ENCODE measurements at regions not wholly inside any gene's neighbourhood (a gene's known extent, or its start where the extent isn't known, plus 50 kb on each side); places are given as distances from the start of the nearest gene placed in this dataset.
"Not testable (repeated sequence)": the region's sequence is repeated elsewhere in the genome, so short reads cannot be mapped to it uniquely, and the experiment has no call there.

GRCh38 chr12:107207931-107208525, 114.7 kb upstream of the CRY1 start:
- no peak overlapping the region for H3K9ac ChIP-seq (ENCODE audit: low read length)
- H3K4me3 ChIP-seq (ENCODE audit: insufficient read depth, low read length, poor library complexity, severe bottlenecking), result no peak overlapping the region
- H3K9me3 ChIP-seq (ENCODE audit: insufficient read depth, low read length), result no peaks in the 10 kb centered on the region
- H3K27ac ChIP-seq (ENCODE audit: low read depth, low read length), result no peak overlapping the region
- H3K9me2 ChIP-seq (replicated peaks; ENCODE audit: insufficient read depth, low read length), result no peaks in the 10 kb centered on the region
- H4K20me1 ChIP-seq (ENCODE audit: low read depth, low read length), result no peaks in the 10 kb centered on the region
- no peaks in the 10 kb centered on the region for H3F3A ChIP-seq (ENCODE audit: insufficient read depth)
- H3K79me2 ChIP-seq (ENCODE audit: insufficient read depth, low read length), result no peaks in the 10 kb centered on the region
- no peaks in the 10 kb centered on the region for H3K27me3 ChIP-seq (ENCODE audit: low read length)
- H2AFZ ChIP-seq (ENCODE audit: low read depth, low read length, severe bottlenecking), result no peak overlapping the region
- H3K4me2 ChIP-seq (ENCODE audit: low read depth, low read length, poor library complexity, severe bottlenecking), result no peak overlapping the region
- TF ChIP-seq CTCF (IDR thresholded peaks at IDR 0.05; ENCODE audit: insufficient read depth, low read length, poor library complexity, severe bottlenecking), result no peak
- TF ChIP-seq EZH2phosphoT487 (conservative IDR thresholded peaks at IDR 0.05; ENCODE audit: low read length), result no peak
- no peaks in the 10 kb centered on the region for H3K36me3 ChIP-seq (ENCODE audit: low read length)

GRCh38 chr12:107209700-107210099, 116.4 kb upstream of the CRY1 start:
- not testable (repeated sequence) for H3K27ac ChIP-seq (ENCODE audit: low read depth, low read length); H3K27me3 ChIP-seq (ENCODE audit: low read length); H3K4me3 ChIP-seq (ENCODE audit: insufficient read depth, low read length, poor library complexity, severe bottlenecking); H3K9ac ChIP-seq (ENCODE audit: low read length); H4K20me1 ChIP-seq (ENCODE audit: low read depth, low read length); H3K9me2 ChIP-seq (replicated peaks; ENCODE audit: insufficient read depth, low read length); H3K4me2 ChIP-seq (ENCODE audit: low read depth, low read length, poor library complexity, severe bottlenecking); H3F3A ChIP-seq (ENCODE audit: insufficient read depth); H3K79me2 ChIP-seq (ENCODE audit: insufficient read depth, low read length); H3K9me3 ChIP-seq (ENCODE audit: insufficient read depth, low read length); H3K36me3 ChIP-seq (ENCODE audit: low read length); H2AFZ ChIP-seq (ENCODE audit: low read depth, low read length, severe bottlenecking)

- not testable (repeated sequence) for H3K4me2 ChIP-seq (ENCODE audit: low read depth, low read length, poor library complexity, severe bottlenecking); H3K4me3 ChIP-seq (ENCODE audit: insufficient read depth, low read length, poor library complexity, severe bottlenecking); H3K9me2 ChIP-seq (replicated peaks; ENCODE audit: insufficient read depth, low read length); H3K27ac ChIP-seq (ENCODE audit: low read depth, low read length); H3K36me3 ChIP-seq (ENCODE audit: low read length); H3K79me2 ChIP-seq (ENCODE audit: insufficient read depth, low read length); H2AFZ ChIP-seq (ENCODE audit: low read depth, low read length, severe bottlenecking); H3F3A ChIP-seq (ENCODE audit: insufficient read depth); H3K27me3 ChIP-seq (ENCODE audit: low read length); H3K9me3 ChIP-seq (ENCODE audit: insufficient read depth, low read length); H4K20me1 ChIP-seq (ENCODE audit: low read depth, low read length); H3K9ac ChIP-seq (ENCODE audit: low read length)
These were observed 121.0 kb upstream of the CRY1 start for GRCh38 chr12:107214373-107214773.

- not testable (repeated sequence) for H3K9me3 ChIP-seq (ENCODE audit: insufficient read depth, low read length); H3K4me2 ChIP-seq (ENCODE audit: low read depth, low read length, poor library complexity, severe bottlenecking); H3K4me3 ChIP-seq (ENCODE audit: insufficient read depth, low read length, poor library complexity, severe bottlenecking); H3K36me3 ChIP-seq (ENCODE audit: low read length); H3K9ac ChIP-seq (ENCODE audit: low read length); H3F3A ChIP-seq (ENCODE audit: insufficient read depth); H2AFZ ChIP-seq (ENCODE audit: low read depth, low read length, severe bottlenecking); H3K27ac ChIP-seq (ENCODE audit: low read depth, low read length); H3K27me3 ChIP-seq (ENCODE audit: low read length); H4K20me1 ChIP-seq (ENCODE audit: low read depth, low read length); H3K79me2 ChIP-seq (ENCODE audit: insufficient read depth, low read length); H3K9me2 ChIP-seq (replicated peaks; ENCODE audit: insufficient read depth, low read length)
These were observed 123.1 kb upstream of the CRY1 start for GRCh38 chr12:107216411-107216810.

GRCh38 chr12:107219301-107219700, 126.0 kb upstream of the CRY1 start:
- Histone ChIP-seq H3K4me2 (ENCODE audit: low read depth, low read length, poor library complexity, severe bottlenecking) (no peak overlapping the region), H3K27me3 (ENCODE audit: low read length) (no peaks in the 10 kb centered on the region), H2AFZ (ENCODE audit: low read depth, low read length, severe bottlenecking) (no peak overlapping the region), H3K4me3 (ENCODE audit: insufficient read depth, low read length, poor library complexity, severe bottlenecking) (no peak overlapping the region), H3K79me2 (ENCODE audit: insufficient read depth, low read length) (no peaks in the 10 kb centered on the region), H3K9me2 (replicated peaks; ENCODE audit: insufficient read depth, low read length) (no peaks in the 10 kb centered on the region), H3K27ac (ENCODE audit: low read depth, low read length) (no peak overlapping the region), H3K9ac (ENCODE audit: low read length) (no peak overlapping the region), H4K20me1 (ENCODE audit: low read depth, low read length) (no peaks in the 10 kb centered on the region), H3K36me3 (ENCODE audit: low read length) (no peaks in the 10 kb centered on the region), H3F3A (ENCODE audit: insufficient read depth) (no peaks in the 10 kb centered on the region), H3K9me3 (ENCODE audit: insufficient read depth, low read length) (no peaks in the 10 kb centered on the region)
- no peak for TF ChIP-seq CTCF (IDR thresholded peaks at IDR 0.05; ENCODE audit: insufficient read depth, low read length, poor library complexity, severe bottlenecking)
- TF ChIP-seq EZH2phosphoT487 (conservative IDR thresholded peaks at IDR 0.05; ENCODE audit: low read length), result no peak

Data from SU-DHL-6 (cell line).